ENCODE measurements at regions not wholly inside any gene's neighbourhood (a gene's known extent, or its start where the extent isn't known, plus 50 kb on each side); places are given as distances from the start of the nearest gene placed in this dataset.

- DNase-seq, result no peak
These were observed 1096.6 kb downstream of the TSN start for GRCh38 chr2:122851972-122852531.

GRCh38 chr2:122856696-122857095 is 1101.2 kb downstream of the TSN start:
- no peak for DNase-seq

GRCh38 chr2:122858075-122858702 is 1102.7 kb downstream of the TSN start:
- DNase-seq, result no peak

GRCh38 chr2:122858813-122859212 is 1103.4 kb downstream of the TSN start:
- no peak for DNase-seq

GRCh38 chr2:122859260-122859659 is 1103.8 kb downstream of the TSN start:
- DNase-seq, result no peak

GRCh38 chr2:122863532-122863931 is 1108.1 kb downstream of the TSN start:
- DNase-seq, result no peak

- no peak for DNase-seq
These were observed 1109.3 kb downstream of the TSN start for GRCh38 chr2:122864728-122865127.

GRCh38 chr2:122866095-122866494 is 1110.6 kb downstream of the TSN start:
- no peak for DNase-seq

GRCh38 chr2:122867941-122868340 is 1112.5 kb downstream of the TSN start:
- DNase-seq, result no peak

GRCh38 chr2:122868646-122869275 is 1113.3 kb downstream of the TSN start:
- no peak for DNase-seq

GRCh38 chr2:122873951-122874350 is 1118.5 kb downstream of the TSN start:
- DNase-seq, result no peak

GRCh38 chr2:122875091-122875865 is 1119.8 kb downstream of the TSN start:
- no peak for DNase-seq

GRCh38 chr2:122883849-122884248 is 1128.4 kb downstream of the TSN start:
- no peak for DNase-seq

- no peak for DNase-seq
These were observed 1129.4 kb downstream of the TSN start for GRCh38 chr2:122884889-122885288.

- no peak for DNase-seq
These were observed 1130.0 kb downstream of the TSN start for GRCh38 chr2:122885436-122885835.

- DNase-seq, result no peak
These were observed 1131.2 kb downstream of the TSN start for GRCh38 chr2:122886479-122887145.

- DNase-seq, result no peak
These were observed 1125.5 kb upstream of the CNTNAP5 start for GRCh38 chr2:122899614-122900013.

GRCh38 chr2:122905431-122905830 is 1119.7 kb upstream of the CNTNAP5 start:
- no peak for DNase-seq

- no peak for DNase-seq
These were observed 1116.9 kb upstream of the CNTNAP5 start for GRCh38 chr2:122908159-122908558.

GRCh38 chr2:122927197-122927596 is 1097.9 kb upstream of the CNTNAP5 start:
- no peak for DNase-seq

GRCh38 chr2:122927710-122928557 is 1097.2 kb upstream of the CNTNAP5 start:
- DNase-seq, result no peak

GRCh38 chr2:122929347-122929746 is 1095.7 kb upstream of the CNTNAP5 start:
- DNase-seq, result no peak

Data from SIG-M5 (cell line).